ENCODE measurements at regions not wholly inside any gene's neighbourhood (a gene's known extent, or its start where the extent isn't known, plus 50 kb on each side); places are given as distances from the start of the nearest gene placed in this dataset.

DNA sequence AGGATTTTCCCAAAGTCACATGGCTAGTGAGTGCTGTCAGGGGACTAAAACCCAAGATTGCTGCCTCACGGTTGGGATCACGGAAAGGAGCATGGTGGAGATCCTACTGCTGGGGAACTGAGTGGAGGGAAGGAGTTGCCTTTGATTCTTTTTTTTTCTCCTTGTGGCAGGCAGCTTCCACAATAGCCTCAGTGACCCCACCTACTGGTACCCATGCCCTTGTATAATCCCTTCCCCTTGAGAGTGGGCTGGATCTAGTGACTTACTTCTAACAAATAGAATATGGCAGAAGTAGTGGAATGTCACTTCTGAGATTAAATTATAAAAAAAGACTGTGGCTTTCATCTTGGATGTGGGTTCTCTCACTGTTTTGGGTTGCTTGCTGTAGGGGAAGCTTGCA is 135.7 kb downstream of the DICER1 start:
- TF ChIP-seq CTCF (IDR thresholded peaks at IDR 0.05) (no peak), EP300 (IDR thresholded peaks at IDR 0.05) (no peak)
